Mucosa of rectum (tissue), 2 donors: ENCODE measurements at regions not wholly inside any gene's neighbourhood (a gene's known extent, or its start where the extent isn't known, plus 50 kb on each side); places are given as distances from the start of the nearest gene placed in this dataset.

Source experiments
- H3K27ac ChIP-seq, 2 donors: one replicate each; pipeline ENCODE4 v1.7.0; 2013; ENCODE audit warnings: inconsistent platforms in 2 of 2, low read depth in 2 of 2, low read length in 2 of 2
- H3K27me3 ChIP-seq, 2 donors: one replicate each; pipeline ENCODE4 v1.7.0; 2013; ENCODE audit warnings: low read length in 2 of 2; ENCODE audit not compliant: control insufficient read depth in 2 of 2, insufficient read depth in 2 of 2
- H3K36me3 ChIP-seq, 2 donors: one replicate each; pipeline ENCODE4 v1.7.0; 2013; ENCODE audit warnings: low read length in 2 of 2; ENCODE audit not compliant: control insufficient read depth in 2 of 2, insufficient read depth in 2 of 2
- H3K4me1 ChIP-seq, 2 donors: one replicate each; pipeline ENCODE4 v1.7.0; 2013; ENCODE audit warnings: low read length in 2 of 2, mild to moderate bottlenecking in 1 of 2; ENCODE audit not compliant: control insufficient read depth in 2 of 2, insufficient read depth in 2 of 2
- H3K4me3 ChIP-seq, 2 donors: one replicate each; pipeline ENCODE4 v1.7.0; 2013; ENCODE audit warnings: low read length in 2 of 2
- H3K9ac ChIP-seq, 2 donors: one replicate each; pipeline ENCODE4 v1.7.0; 2013; ENCODE audit warnings: low read length in 2 of 2, low read depth in 1 of 2, mild to moderate bottlenecking in 1 of 2
- H3K9me3 ChIP-seq, 2 donors: one replicate each; pipeline ENCODE4 v1.7.0; 2013; ENCODE audit warnings: low read length in 2 of 2; ENCODE audit not compliant: control insufficient read depth in 2 of 2
- donor health status: healthy.
- donor health status: Normal muscosa, but diverticular disease.

- Histone ChIP-seq H3K4me1 (no peaks in the 10 kb centered on the region), H3K27me3 (peaks cover 5 to 21% of the 10 kb centered on the region in 2 donors), H3K36me3 (no peaks in the 10 kb centered on the region), H3K27ac (no peak overlapping the region), H3K9ac (no peak overlapping the region), H3K4me3 (no peak overlapping the region), H3K9me3 (no peaks in the 10 kb centered on the region)
Observed at GRCh38 chr10:128534686-128535085, 408.5 kb upstream of the MKI67 start.

- H3K36me3 ChIP-seq, result no peaks in the 10 kb centered on the region
- peaks cover 0 to 4% of the 10 kb centered on the region in 2 donors for H3K4me1 ChIP-seq
- H3K27ac ChIP-seq, result no peak overlapping the region
- H3K27me3 ChIP-seq, result peaks cover 11 to 24% of the 10 kb centered on the region in 2 donors
- H3K9me3 ChIP-seq, result no peaks in the 10 kb centered on the region
- H3K4me3 ChIP-seq, result no peak overlapping the region
- no peak overlapping the region for H3K9ac ChIP-seq
Observed at GRCh38 chr10:128536259-128536658, 410.0 kb upstream of the MKI67 start.

- no peak overlapping the region for H3K27ac ChIP-seq
- H3K4me3 ChIP-seq, result no peak overlapping the region
- H3K36me3 ChIP-seq, result no peaks in the 10 kb centered on the region
- H3K9me3 ChIP-seq, result no peaks in the 10 kb centered on the region
- H3K27me3 ChIP-seq, result peaks cover 11 to 24% of the 10 kb centered on the region in 2 donors
- peaks cover 2 to 4% of the 10 kb centered on the region in 2 donors for H3K4me1 ChIP-seq
- H3K9ac ChIP-seq, result no peak overlapping the region
Observed at GRCh38 chr10:128537834-128538330, 411.7 kb upstream of the MKI67 start.

DNA sequence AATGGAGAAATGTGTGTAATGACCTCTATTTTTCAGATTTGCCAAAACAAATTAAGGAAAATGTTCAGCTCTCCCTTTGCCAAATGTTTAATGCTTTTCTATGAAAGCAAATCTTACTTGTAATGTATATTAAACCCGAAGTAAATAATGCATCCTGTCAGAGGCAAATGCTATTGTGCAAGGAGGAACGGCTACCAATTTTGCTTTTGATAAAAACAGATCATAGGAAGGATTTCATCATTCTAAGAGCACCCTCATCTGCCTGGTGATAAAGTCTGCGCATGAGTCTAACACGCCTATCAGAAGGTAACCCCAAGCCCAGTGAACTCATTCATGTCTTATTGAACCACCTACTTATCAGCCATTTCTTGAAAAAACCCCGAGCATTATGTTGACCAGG lies 412.4 kb upstream of the MKI67 start:
- H3K27me3 ChIP-seq, result peaks cover 11 to 24% of the 10 kb centered on the region in 2 donors
- no peak overlapping the region for H3K27ac ChIP-seq
- H3K9me3 ChIP-seq, result no peaks in the 10 kb centered on the region
- H3K4me3 ChIP-seq, result no peak overlapping the region
- no peak overlapping the region for H3K9ac ChIP-seq
- no peaks in the 10 kb centered on the region for H3K36me3 ChIP-seq
- peaks cover 2 to 4% of the 10 kb centered on the region in 2 donors for H3K4me1 ChIP-seq

- Histone ChIP-seq H3K4me1 (peaks cover 2 to 4% of the 10 kb centered on the region in 2 donors), H3K9ac (no peak overlapping the region), H3K27me3 (peaks cover 11 to 24% of the 10 kb centered on the region in 2 donors), H3K9me3 (no peaks in the 10 kb centered on the region), H3K4me3 (no peak overlapping the region), H3K27ac (no peak overlapping the region), H3K36me3 (no peaks in the 10 kb centered on the region)
Observed at GRCh38 chr10:128539510-128540127, 413.4 kb upstream of the MKI67 start.

GRCh38 chr10:128540128-128540762 lies 414.0 kb upstream of the MKI67 start:
- Histone ChIP-seq H3K9ac (no peak overlapping the region), H3K4me3 (no peak overlapping the region), H3K9me3 (no peaks in the 10 kb centered on the region), H3K36me3 (no peaks in the 10 kb centered on the region), H3K27me3 (peaks cover 11 to 24% of the 10 kb centered on the region in 2 donors), H3K4me1 (peaks cover 2 to 4% of the 10 kb centered on the region in 2 donors), H3K27ac (no peak overlapping the region)

GRCh38 chr10:128540781-128541761 lies 414.8 kb upstream of the MKI67 start:
- H3K4me1 ChIP-seq, result peaks cover 2 to 4% of the 10 kb centered on the region in 2 donors
- H3K27me3 ChIP-seq, result peaks cover 8 to 24% of the 10 kb centered on the region in 2 donors
- no peak overlapping the region for H3K27ac ChIP-seq
- H3K36me3 ChIP-seq, result no peaks in the 10 kb centered on the region
- peak overlapping the region in 1 of 2 donors; percentile 16 for H3K4me3 ChIP-seq
- H3K9me3 ChIP-seq, result no peaks in the 10 kb centered on the region
- H3K9ac ChIP-seq, result no peak overlapping the region

- Histone ChIP-seq H3K27me3 (peaks cover 5 to 17% of the 10 kb centered on the region in 2 donors), H3K36me3 (no peaks in the 10 kb centered on the region), H3K4me1 (peaks cover 2 to 4% of the 10 kb centered on the region in 2 donors)
Observed at GRCh38 chr10:128541926-128542475, 415.8 kb upstream of the MKI67 start.

GRCh38 chr10:128542659-128543058 lies 416.4 kb upstream of the MKI67 start:
- H3K4me1 ChIP-seq, result peaks cover 2 to 4% of the 10 kb centered on the region in 2 donors
- no peak overlapping the region for H3K27ac ChIP-seq
- no peaks in the 10 kb centered on the region for H3K36me3 ChIP-seq
- H3K9me3 ChIP-seq, result no peaks in the 10 kb centered on the region
- no peak overlapping the region for H3K9ac ChIP-seq
- H3K27me3 ChIP-seq, result peaks cover 5 to 14% of the 10 kb centered on the region in 2 donors
- H3K4me3 ChIP-seq, result no peak overlapping the region

More at GRCh38 chr10:128541926-128542475, 415.8 kb upstream of the MKI67 start:
- no peak overlapping the region for H3K9ac ChIP-seq
- H3K4me3 ChIP-seq, result no peak overlapping the region
- no peaks in the 10 kb centered on the region for H3K9me3 ChIP-seq
- no peak overlapping the region for H3K27ac ChIP-seq
